NB4 (cell line): ENCODE measurements at regions not wholly inside any gene's neighbourhood (a gene's known extent, or its start where the extent isn't known, plus 50 kb on each side); places are given as distances from the start of the nearest gene placed in this dataset.

Experiments used
- DNase-seq: peaks from one replicate; pipeline ENCODE4 v3.0.0; 2010; ENCODE audit warnings: low read depth
- H3K4me3 ChIP-seq: one replicate; pipeline ENCODE4 v1.5.1; 2011; ENCODE audit warnings: mild to moderate bottlenecking, low read depth, low read length, moderate library complexity
- CTCF ChIP-seq: IDR thresholded peaks from one replicate; pipeline ENCODE4 v1.5.1; 2012; ENCODE audit warnings: low read depth, low read length
- MAX ChIP-seq: IDR thresholded peaks from 2 replicates; pipeline ENCODE4 v1.6.1; 2011; ENCODE audit warnings: low read depth, low read length
- MYC ChIP-seq: IDR thresholded peaks from 2 replicates; pipeline ENCODE4 v1.6.1; 2011; ENCODE audit warnings: low read depth, low read length
- POLR2A ChIP-seq: IDR thresholded peaks from 2 replicates; pipeline ENCODE4 v1.6.1; 2011; ENCODE audit warnings: mild to moderate bottlenecking; ENCODE audit not compliant: insufficient read length; ENCODE audit errors: extremely low read depth

GRCh38 chr5:154112255-154112654, 73.5 kb downstream of the MFAP3 start:
- no peak overlapping the region for H3K4me3 ChIP-seq
- no peak for DNase-seq
- TF ChIP-seq POLR2A (no peak), MYC (no peak), MAX (no peak), CTCF (no peak)

GRCh38 chr5:154115291-154115690, 75.2 kb upstream of the GALNT10 start:
- DNase-seq, result no peak
- no peak for TF ChIP-seq POLR2A
- TF ChIP-seq MYC, result no peak
- no peak for TF ChIP-seq MAX
- TF ChIP-seq CTCF, result no peak
- H3K4me3 ChIP-seq, result no peak overlapping the region

- no peak for DNase-seq
- no peak overlapping the region for H3K4me3 ChIP-seq
- no peak for TF ChIP-seq CTCF
- no peak for TF ChIP-seq MAX
- TF ChIP-seq MYC, result no peak
- no peak for TF ChIP-seq POLR2A
Measured at GRCh38 chr5:154117050-154117449, 73.5 kb upstream of the GALNT10 start.

- no peak for DNase-seq
- H3K4me3 ChIP-seq, result no peak overlapping the region
- TF ChIP-seq MYC (no peak), MAX (no peak)
Measured at GRCh38 chr5:154117930-154118329, 72.6 kb upstream of the GALNT10 start.

- no peak for DNase-seq
- no peak for TF ChIP-seq MAX
- TF ChIP-seq POLR2A, result no peak
- TF ChIP-seq MYC, result no peak
- no peak for TF ChIP-seq CTCF
- H3K4me3 ChIP-seq, result no peak overlapping the region
Measured at GRCh38 chr5:154118385-154118784, 72.1 kb upstream of the GALNT10 start.

GRCh38 chr5:154118893-154119336, 71.6 kb upstream of the GALNT10 start:
- no peak for TF ChIP-seq POLR2A
- TF ChIP-seq MAX, result no peak
- TF ChIP-seq CTCF, result no peak
- TF ChIP-seq MYC, result no peak
- no peak for DNase-seq
- no peak overlapping the region for H3K4me3 ChIP-seq
